ENCODE measurements at regions not wholly inside any gene's neighbourhood (a gene's known extent, or its start where the extent isn't known, plus 50 kb on each side); places are given as distances from the start of the nearest gene placed in this dataset.

DNA sequence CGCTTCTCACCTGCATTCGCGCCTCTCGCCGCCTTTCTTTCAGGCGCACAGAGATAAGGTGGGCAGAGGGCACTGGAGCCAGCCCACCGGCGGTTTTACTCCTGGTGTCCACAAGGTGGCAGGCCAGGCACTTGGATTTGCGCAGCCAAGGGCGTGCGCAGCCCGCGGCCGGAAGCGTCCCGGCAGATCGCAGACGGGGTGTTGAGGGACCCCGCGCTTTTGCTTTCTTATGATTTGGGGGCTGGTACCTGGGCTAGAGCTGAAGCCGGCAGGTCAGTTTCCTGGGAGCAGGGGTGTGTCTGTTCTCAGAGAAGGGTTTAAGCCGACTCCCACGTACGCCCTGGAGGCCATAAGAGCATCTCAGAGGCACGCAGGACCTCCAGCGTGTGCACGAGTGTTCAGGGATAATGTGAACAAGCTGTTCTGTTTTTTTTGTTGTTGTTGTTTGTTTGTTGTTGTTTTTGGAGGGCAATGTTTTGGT lies 305.6 kb upstream of the CXCR4 start:
- Mint-ChIP-seq H3K4me1 (ENCODE audit: low read depth) (peaks cover 5% of the 10 kb centered on the region), H3K27ac (no peak overlapping the region), H3K4me3 (ENCODE audit: low read depth) (peak overlapping the region; percentile 74), H3K36me3 (ENCODE audit: insufficient read depth) (no peaks in the 10 kb centered on the region), H3K9me3 (ENCODE audit: low read depth) (no peaks in the 10 kb centered on the region), H3K27me3 (peaks cover 64% of the 10 kb centered on the region)
- DNase-seq (ENCODE audit: low spot score, unreplicated experiment) = peak; percentile 78
- TF ChIP-seq, protein P1, sequence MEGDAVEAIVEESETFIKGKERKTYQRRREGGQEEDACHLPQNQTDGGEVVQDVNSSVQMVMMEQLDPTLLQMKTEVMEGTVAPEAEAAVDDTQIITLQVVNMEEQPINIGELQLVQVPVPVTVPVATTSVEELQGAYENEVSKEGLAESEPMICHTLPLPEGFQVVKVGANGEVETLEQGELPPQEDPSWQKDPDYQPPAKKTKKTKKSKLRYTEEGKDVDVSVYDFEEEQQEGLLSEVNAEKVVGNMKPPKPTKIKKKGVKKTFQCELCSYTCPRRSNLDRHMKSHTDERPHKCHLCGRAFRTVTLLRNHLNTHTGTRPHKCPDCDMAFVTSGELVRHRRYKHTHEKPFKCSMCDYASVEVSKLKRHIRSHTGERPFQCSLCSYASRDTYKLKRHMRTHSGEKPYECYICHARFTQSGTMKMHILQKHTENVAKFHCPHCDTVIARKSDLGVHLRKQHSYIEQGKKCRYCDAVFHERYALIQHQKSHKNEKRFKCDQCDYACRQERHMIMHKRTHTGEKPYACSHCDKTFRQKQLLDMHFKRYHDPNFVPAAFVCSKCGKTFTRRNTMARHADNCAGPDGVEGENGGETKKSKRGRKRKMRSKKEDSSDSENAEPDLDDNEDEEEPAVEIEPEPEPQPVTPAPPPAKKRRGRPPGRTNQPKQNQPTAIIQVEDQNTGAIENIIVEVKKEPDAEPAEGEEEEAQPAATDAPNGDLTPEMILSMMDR (IDR thresholded peaks at IDR 0.05; ENCODE audit: unreplicated experiment) = peak; percentile 96

DNA sequence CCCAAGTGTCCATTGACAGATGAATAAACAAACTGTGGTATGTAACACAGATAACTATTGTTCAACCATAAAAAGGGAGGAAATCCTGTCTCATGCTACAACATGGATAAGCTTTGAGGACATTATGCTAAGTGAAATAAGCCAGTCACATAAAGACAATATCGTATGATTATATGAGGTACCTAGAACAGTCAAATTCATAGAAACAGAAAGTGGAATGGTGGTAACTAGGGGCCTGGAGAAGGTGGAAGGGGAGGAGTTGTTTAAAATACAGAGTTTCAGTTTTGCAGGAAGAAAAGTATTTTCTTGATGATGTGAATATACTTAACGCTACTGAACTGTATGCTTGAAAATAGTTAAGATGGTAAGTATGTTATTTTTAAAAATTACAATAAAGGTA lies 304.6 kb upstream of the CXCR4 start:
- peaks cover 72% of the 10 kb centered on the region for H3K27me3 Mint-ChIP-seq
- TF ChIP-seq, protein P1 (IDR thresholded peaks at IDR 0.05; ENCODE audit: unreplicated experiment) = no peak
- no peak for DNase-seq (ENCODE audit: low spot score, unreplicated experiment)
- no peaks in the 10 kb centered on the region for H3K9me3 Mint-ChIP-seq (ENCODE audit: low read depth)
- no peak overlapping the region for H3K27ac Mint-ChIP-seq
- H3K4me1 Mint-ChIP-seq (ENCODE audit: low read depth) = peaks cover 5% of the 10 kb centered on the region
- H3K4me3 Mint-ChIP-seq (ENCODE audit: low read depth) = no peak overlapping the region
- no peaks in the 10 kb centered on the region for H3K36me3 Mint-ChIP-seq (ENCODE audit: insufficient read depth)

DNA sequence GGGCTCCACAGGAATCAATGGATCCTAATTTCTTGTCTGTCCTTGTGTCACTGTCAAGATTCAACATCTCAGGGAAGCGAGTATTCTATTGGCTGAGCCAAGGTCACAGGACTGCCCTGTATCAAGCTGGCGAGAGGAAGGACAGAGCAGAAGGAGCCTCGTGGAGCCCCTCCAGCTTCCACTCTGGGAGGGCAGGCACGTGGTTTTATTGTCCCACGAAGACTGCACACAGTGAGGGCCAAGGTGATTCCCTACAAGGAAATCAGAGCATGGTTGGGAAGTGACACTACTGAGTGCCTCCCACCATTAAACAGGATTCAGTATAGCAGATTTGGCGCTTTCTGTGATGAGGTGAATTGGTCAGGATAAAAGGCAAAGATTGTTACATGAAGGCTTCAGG lies 302.4 kb upstream of the CXCR4 start:
- Mint-ChIP-seq H3K9me3 (ENCODE audit: low read depth) (no peaks in the 10 kb centered on the region), H3K4me3 (ENCODE audit: low read depth) (no peak overlapping the region)

DNA sequence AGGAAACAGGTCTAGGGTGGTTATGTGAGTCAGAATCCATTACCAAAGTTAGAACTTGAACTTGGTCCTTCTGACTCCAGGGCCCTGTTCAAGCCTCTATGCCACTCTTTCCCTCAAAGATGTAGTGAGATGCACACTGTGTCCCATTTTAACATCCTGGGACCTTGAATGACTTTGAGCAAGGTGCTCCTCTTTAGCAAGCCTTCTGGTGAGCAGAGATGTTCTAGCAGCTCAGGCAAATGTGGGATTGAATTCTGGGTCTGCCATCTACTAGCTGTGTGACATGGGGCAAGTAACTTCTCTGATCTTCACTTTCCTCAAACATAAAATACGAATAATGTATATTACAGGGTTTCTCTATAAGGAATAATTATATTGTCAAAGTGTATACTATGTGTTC lies 294.0 kb upstream of the CXCR4 start:
- TF ChIP-seq, protein P1 (IDR thresholded peaks at IDR 0.05; ENCODE audit: unreplicated experiment) = no peak
- peaks cover 17% of the 10 kb centered on the region for H3K27me3 Mint-ChIP-seq
- H3K9me3 Mint-ChIP-seq (ENCODE audit: low read depth) = no peaks in the 10 kb centered on the region
- no peak for DNase-seq (ENCODE audit: low spot score, unreplicated experiment)
- no peak overlapping the region for H3K4me3 Mint-ChIP-seq (ENCODE audit: low read depth)
- no peaks in the 10 kb centered on the region for H3K4me1 Mint-ChIP-seq (ENCODE audit: low read depth)
- H3K27ac Mint-ChIP-seq = no peak overlapping the region
- H3K36me3 Mint-ChIP-seq (ENCODE audit: insufficient read depth) = no peaks in the 10 kb centered on the region

More for the DNA sequence above, 302.4 kb upstream of the CXCR4 start:
- no peak for DNase-seq (ENCODE audit: low spot score, unreplicated experiment)
- H3K27ac Mint-ChIP-seq = no peak overlapping the region
- peaks cover 65% of the 10 kb centered on the region for H3K27me3 Mint-ChIP-seq
- no peaks in the 10 kb centered on the region for H3K36me3 Mint-ChIP-seq (ENCODE audit: insufficient read depth)
- TF ChIP-seq, protein P1 (IDR thresholded peaks at IDR 0.05; ENCODE audit: unreplicated experiment) = no peak
- peaks cover 5% of the 10 kb centered on the region for H3K4me1 Mint-ChIP-seq (ENCODE audit: low read depth)

DNA sequence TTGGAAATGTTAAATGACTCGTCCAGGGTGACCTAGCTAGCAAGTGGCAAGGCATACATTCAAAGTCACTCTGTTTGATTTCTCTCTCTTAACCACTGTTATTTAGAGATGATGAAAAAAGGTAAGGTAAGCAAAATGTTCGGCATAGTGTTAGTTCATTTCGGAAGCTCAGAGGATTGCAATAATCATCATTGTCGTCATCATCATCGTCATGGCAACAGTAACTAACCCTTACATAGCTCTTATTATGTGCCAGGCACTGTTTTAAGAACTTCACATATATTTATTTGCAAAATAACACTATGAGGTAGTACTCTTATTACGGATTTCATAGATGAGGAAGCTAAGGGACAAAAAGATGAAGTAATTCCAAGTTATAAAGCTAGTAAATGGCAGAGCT lies 292.7 kb upstream of the CXCR4 start:
- Mint-ChIP-seq H3K9me3 (ENCODE audit: low read depth) (no peaks in the 10 kb centered on the region), H3K36me3 (ENCODE audit: insufficient read depth) (no peaks in the 10 kb centered on the region), H3K4me3 (ENCODE audit: low read depth) (no peak overlapping the region), H3K27me3 (peaks cover 17% of the 10 kb centered on the region), H3K4me1 (ENCODE audit: low read depth) (no peaks in the 10 kb centered on the region), H3K27ac (no peak overlapping the region)
- DNase-seq (ENCODE audit: low spot score, unreplicated experiment) = no peak
- TF ChIP-seq, protein P1 (IDR thresholded peaks at IDR 0.05; ENCODE audit: unreplicated experiment) = no peak
